Pancreas (tissue), 10 donors: ENCODE measurements at regions not wholly inside any gene's neighbourhood (a gene's known extent, or its start where the extent isn't known, plus 50 kb on each side); places are given as distances from the start of the nearest gene placed in this dataset.

Source experiments
- ATAC-seq, 4 donors: fragments of 200-7000 bp; cut with Tn5 transposase; one replicate each; pipeline versions ENCODE4 v1.8.0 to v1.9.1; 2020; ENCODE audit warnings: mild to moderate bottlenecking in 4 of 4, moderate library complexity in 4 of 4
- DNase-seq, 6 donors: peaks; one replicate each; pipeline ENCODE4 v3.0.0-alpha.2; 2020
- FAIRE-seq: peaks from 2 replicates; lab custom pipeline; 2012; peaks lifted over from hg19 to GRCh38; lab: Jason Lieb, UNC
- H3K27ac ChIP-seq, 4 donors: fragments of 200-600 bp; sonication (generic); 1 replicate in 3 of 4; 2 replicates in 1 of 4; pipeline versions ENCODE4 v1.5.0 to v1.8.0; 2020
- H3K27me3 ChIP-seq, 4 donors: fragments of 200-600 bp; one replicate each; pipeline ENCODE4 v1.8.0; 2021
- H3K36me3 ChIP-seq, 3 donors: fragments of 200-600 bp; sonication (generic) in 1 of 3; one replicate each; pipeline versions ENCODE4 v1.5.0 to v1.8.0; 2020 to 2021
- H3K4me1 ChIP-seq, 3 donors: fragments of 200-600 bp; one replicate each; pipeline ENCODE4 v1.8.0; 2021
- H3K4me3 ChIP-seq, 4 donors: fragments of 200-600 bp; sonication (generic) in 2 of 4; one replicate each; pipeline versions ENCODE4 v1.5.0 to v1.8.0; 2020 to 2021
- H3K9me3 ChIP-seq, 4 donors: fragments of 200-600 bp; one replicate each; pipeline ENCODE4 v1.8.0; 2021
- CTCF ChIP-seq, 4 donors: fragments of 200-600 bp; sonication (generic) in 3 of 4; IDR thresholded peaks; one replicate each; pipeline versions ENCODE4 v1.5.0 to v1.8.0; 2021; ENCODE audit warnings: antibody characterized with exemption in 4 of 4
- WGBS, 2 donors: extraction: QIAGEN DNeasy Blood & Tissue Kit; methylation state at CpG; one replicate each; pipeline ENCODE4 v1.1.7; 2013; 5-methylcytosine and 5-hydroxymethylcytosine counted together
- intact Hi-C, 3 donors: fragments of 100-400 bp; cut with DNase I; formaldehyde crosslinking; loops; one replicate each; pipeline versions ENCODE4 v1.11.1 to v1.14.2; 2022
- donor health status: healthy with polysubstance abuse.
- donor health status: DM: no; HTN: no; CAD: no; lungs with moderate emphysema.
- donor health status: DM: no; HTN: no; CAD: no.
- donor health status: control.
- donor health status: control.
- donor health status: Bipolar disorder and iron deficiency.
- donor health status: DM: yes; HTN: yes; CAD: no.
- donor health status: DM: no; HTN: no; CAD: no.
- donor health status: DM: no; HTN: no; CAD: no.
- donor health status: DM: yes; HTN: yes; CAD: no.

- WGBS, 2 donors, result 82 to 88% methylated on average over 6 of the region's 6 CpGs
- Histone ChIP-seq H3K9me3 (no peaks in the 10 kb centered on the region), H3K4me1 (no peaks in the 10 kb centered on the region), H3K27ac (no peak overlapping the region), H3K27me3 (no peaks in the 10 kb centered on the region), H3K4me3 (no peak overlapping the region), H3K36me3 (no peaks in the 10 kb centered on the region)
- FAIRE-seq (no peak), DNase-seq (no peak), ATAC-seq (no peak)
- TF ChIP-seq CTCF (IDR thresholded peaks at IDR 0.05), result no peak
- intact Hi-C loops, result no loop called here
Observed at GRCh38 chr10:60652628-60653027, 125.7 kb upstream of the CDK1 start.

- Histone ChIP-seq H3K27ac (no peak overlapping the region), H3K4me1 (peaks cover 0 to 5% (median 0%) of the 10 kb centered on the region in 3 donors), H3K27me3 (no peaks in the 10 kb centered on the region), H3K4me3 (no peak overlapping the region), H3K9me3 (no peaks in the 10 kb centered on the region), H3K36me3 (no peaks in the 10 kb centered on the region)
- no peak for DNase-seq
- intact Hi-C loops, result no loop called here
- no peak for FAIRE-seq
- no peak for TF ChIP-seq CTCF (IDR thresholded peaks at IDR 0.05)
- ATAC-seq, result no peak
Observed at GRCh38 chr10:60650378-60650800, 127.9 kb upstream of the CDK1 start.

GRCh38 chr10:60649485-60650377 is 128.5 kb upstream of the CDK1 start:
- 37 to 44% methylated on average over 4 of the region's 4 CpGs for WGBS, 2 donors
- no peak for TF ChIP-seq CTCF (IDR thresholded peaks at IDR 0.05)
- H3K27ac ChIP-seq, result no peak overlapping the region
- no peaks in the 10 kb centered on the region for H3K36me3 ChIP-seq
- DNase-seq, result no peak
- H3K4me1 ChIP-seq, result peaks cover 0 to 5% (median 0%) of the 10 kb centered on the region in 3 donors
- H3K9me3 ChIP-seq, result no peaks in the 10 kb centered on the region
- no peaks in the 10 kb centered on the region for H3K27me3 ChIP-seq
- no peak for ATAC-seq
- no peak for FAIRE-seq
- no peak overlapping the region for H3K4me3 ChIP-seq
- intact Hi-C loops, result loop anchor here in 2 of 3 donors (5.0 to 10.0 kb wide), 2 partner anchors 205 to 207 kb away; no protein-coding TSS in a partner anchor

DNA sequence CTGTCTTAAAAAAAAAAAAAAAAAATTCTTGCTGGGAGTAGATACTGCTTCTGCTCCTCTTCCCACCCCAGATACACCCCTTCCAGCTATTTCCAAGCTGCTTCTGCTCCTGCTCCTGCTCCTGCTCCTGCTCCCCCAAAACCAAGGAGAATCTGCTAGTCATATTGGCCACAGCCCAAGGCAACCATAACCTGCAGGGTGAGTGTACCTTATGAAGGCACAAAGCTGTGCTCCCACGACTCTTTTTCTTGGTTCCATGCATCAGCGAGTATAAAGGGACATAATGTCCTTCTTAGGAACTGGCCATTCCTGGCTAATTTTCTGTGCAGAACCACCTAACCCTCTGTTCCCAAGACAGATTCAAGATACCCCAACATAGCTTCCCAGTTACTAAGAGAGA is 129.5 kb upstream of the CDK1 start:
- Histone ChIP-seq H3K9me3 (no peaks in the 10 kb centered on the region), H3K27ac (no peak overlapping the region), H3K36me3 (no peaks in the 10 kb centered on the region), H3K4me1 (peaks cover 0 to 5% (median 0%) of the 10 kb centered on the region in 3 donors), H3K4me3 (no peak overlapping the region), H3K27me3 (no peaks in the 10 kb centered on the region)
- intact Hi-C loops, result loop anchor here in 2 of 3 donors (5.0 to 10.0 kb wide), 2 partner anchors 204 to 206 kb away; no protein-coding TSS in a partner anchor
- DNase-seq (no peak), FAIRE-seq (no peak), ATAC-seq (no peak)
- no peak for TF ChIP-seq CTCF (IDR thresholded peaks at IDR 0.05)
- WGBS, 2 donors, result 71 to 75% methylated on average over 2 of the region's 2 CpGs
